ENCODE measurements at regions not wholly inside any gene's neighbourhood (a gene's known extent, or its start where the extent isn't known, plus 50 kb on each side); places are given as distances from the start of the nearest gene placed in this dataset.
A peak's percentile ranks its signal among the peaks of the same experiment; 100 is the strongest.
"Not testable (repeated sequence)": the region's sequence is repeated elsewhere in the genome, so short reads cannot be mapped to it uniquely, and the experiment has no call there.

- H3K27me3 ChIP-seq (ENCODE audit: control insufficient read depth in 1 of 2, insufficient read depth in 2 of 2, low read length in 2 of 2); H3K27me3 Mint-ChIP-seq; POLR2A ChIA-PET; H3K36me3 ChIP-seq (ENCODE audit: insufficient read depth, low read length); DNase-seq; H3K9me3 Mint-ChIP-seq; H3K4me1 ChIP-seq (ENCODE audit: insufficient read depth, low read length); H3K9me3 ChIP-seq (ENCODE audit: control insufficient read depth in 1 of 2, insufficient read depth in 1 of 2, low read length in 2 of 2); H3K4me3 Mint-ChIP-seq; ATAC-seq (ENCODE audit: poor library complexity); CTCF ChIA-PET; H3K36me3 Mint-ChIP-seq (ENCODE audit: low read depth); H3K27ac Mint-ChIP-seq; H3K27ac ChIP-seq (ENCODE audit: low read depth in 1 of 2, low read length in 2 of 2); H3K4me1 Mint-ChIP-seq (ENCODE audit: low read depth); H3K4me3 ChIP-seq (ENCODE audit: low read length); intact Hi-C loops (cut with DNase I, micrococcal nuclease): not testable (repeated sequence)
Observed at GRCh38 chr21:9086299-9086698, 1435.1 kb upstream of the TPTE start.

GRCh38 chr21:9087816-9088215 lies 1433.6 kb upstream of the TPTE start:
- H3K4me1 Mint-ChIP-seq (ENCODE audit: low read depth); H3K9me3 Mint-ChIP-seq; H3K36me3 Mint-ChIP-seq (ENCODE audit: low read depth); H3K4me3 ChIP-seq (ENCODE audit: low read length); H3K27ac ChIP-seq (ENCODE audit: low read depth in 1 of 2, low read length in 2 of 2); H3K27me3 ChIP-seq (ENCODE audit: control insufficient read depth in 1 of 2, insufficient read depth in 2 of 2, low read length in 2 of 2); H3K9me3 ChIP-seq (ENCODE audit: control insufficient read depth in 1 of 2, insufficient read depth in 1 of 2, low read length in 2 of 2); H3K27me3 Mint-ChIP-seq; H3K36me3 ChIP-seq (ENCODE audit: insufficient read depth, low read length); CTCF ChIA-PET; intact Hi-C loops (cut with DNase I, micrococcal nuclease); H3K27ac Mint-ChIP-seq; H3K4me3 Mint-ChIP-seq; ATAC-seq (ENCODE audit: poor library complexity); DNase-seq; POLR2A ChIA-PET; H3K4me1 ChIP-seq (ENCODE audit: insufficient read depth, low read length): not testable (repeated sequence)

GRCh38 chr21:9129741-9130140 lies 1391.6 kb upstream of the TPTE start:
- H3K27me3 ChIP-seq (ENCODE audit: control insufficient read depth in 1 of 2, insufficient read depth in 2 of 2, low read length in 2 of 2); H3K4me1 Mint-ChIP-seq (ENCODE audit: low read depth); H3K36me3 Mint-ChIP-seq (ENCODE audit: low read depth); DNase-seq; ATAC-seq (ENCODE audit: poor library complexity); H3K4me1 ChIP-seq (ENCODE audit: insufficient read depth, low read length); H3K9me3 ChIP-seq (ENCODE audit: control insufficient read depth in 1 of 2, insufficient read depth in 1 of 2, low read length in 2 of 2); CTCF ChIA-PET; POLR2A ChIA-PET; H3K9me3 Mint-ChIP-seq; intact Hi-C loops (cut with DNase I, micrococcal nuclease); H3K4me3 Mint-ChIP-seq; H3K27me3 Mint-ChIP-seq; H3K27ac Mint-ChIP-seq; H3K4me3 ChIP-seq (ENCODE audit: low read length); H3K27ac ChIP-seq (ENCODE audit: low read depth in 1 of 2, low read length in 2 of 2); H3K36me3 ChIP-seq (ENCODE audit: insufficient read depth, low read length): not testable (repeated sequence)

GRCh38 chr21:9130817-9131216 lies 1390.6 kb upstream of the TPTE start:
- POLR2A ChIA-PET, H3K4me3 Mint-ChIP-seq: not testable (repeated sequence)
- DNase-seq = peak in 1 of 14 experiments; percentile 2

More at GRCh38 chr21:9130817-9131216, 1390.6 kb upstream of the TPTE start:
- H3K36me3 ChIP-seq (ENCODE audit: insufficient read depth, low read length); H3K27ac Mint-ChIP-seq; H3K27me3 Mint-ChIP-seq; CTCF ChIA-PET; H3K27me3 ChIP-seq (ENCODE audit: control insufficient read depth in 1 of 2, insufficient read depth in 2 of 2, low read length in 2 of 2); H3K4me1 Mint-ChIP-seq (ENCODE audit: low read depth); H3K4me1 ChIP-seq (ENCODE audit: insufficient read depth, low read length); intact Hi-C loops (cut with DNase I, micrococcal nuclease); H3K4me3 ChIP-seq (ENCODE audit: low read length); H3K9me3 ChIP-seq (ENCODE audit: control insufficient read depth in 1 of 2, insufficient read depth in 1 of 2, low read length in 2 of 2); ATAC-seq (ENCODE audit: poor library complexity); H3K27ac ChIP-seq (ENCODE audit: low read depth in 1 of 2, low read length in 2 of 2); H3K36me3 Mint-ChIP-seq (ENCODE audit: low read depth); H3K9me3 Mint-ChIP-seq: not testable (repeated sequence)
